Cardiac muscle cell (in vitro differentiated cells and primary cell): ENCODE measurements at regions not wholly inside any gene's neighbourhood (a gene's known extent, or its start where the extent isn't known, plus 50 kb on each side); places are given as distances from the start of the nearest gene placed in this dataset.

ENCODE experiments used
- DNase-seq, 2 donors: peaks; one replicate each; pipeline versions ENCODE4 v3.0.0 to v3.0.0-alpha.2; 2010 to 2017; ENCODE audit warnings: low read depth in 1 of 2, low spot score in 1 of 2
- H3K27ac ChIP-seq: fragments of 200-600 bp; sonication (generic); 2 replicates; pipeline ENCODE4 v1.5.1; 2016
- H3K27me3 ChIP-seq: fragments of 200-600 bp; sonication (generic); 2 replicates; pipeline ENCODE4 v1.6.0; 2016; ENCODE audit warnings: control low read depth
- H3K36me3 ChIP-seq: fragments of 200-600 bp; sonication (generic); 2 replicates; pipeline ENCODE4 v1.5.1; 2016; ENCODE audit warnings: control low read depth
- H3K4me1 ChIP-seq: fragments of 200-600 bp; sonication (generic); 2 replicates; pipeline ENCODE4 v1.8.1; 2017; ENCODE audit warnings: low read depth, mild to moderate bottlenecking, mixed run types
- H3K4me3 ChIP-seq: fragments of 200-600 bp; sonication (generic); 2 replicates; pipeline ENCODE4 v1.5.1; 2016; ENCODE audit warnings: mild to moderate bottlenecking
- H3K9me3 ChIP-seq: fragments of 200-600 bp; sonication (generic); 2 replicates; pipeline ENCODE4 v1.5.1; 2017; ENCODE audit warnings: low read depth, mild to moderate bottlenecking, control low read depth
- TF ChIP-seq, protein P1 (sequence below): IDR thresholded peaks from 2 replicates; pipeline ENCODE4 v1.5.1; 2012; ENCODE audit warnings: low read depth, mild to moderate bottlenecking, low read length

DNA sequence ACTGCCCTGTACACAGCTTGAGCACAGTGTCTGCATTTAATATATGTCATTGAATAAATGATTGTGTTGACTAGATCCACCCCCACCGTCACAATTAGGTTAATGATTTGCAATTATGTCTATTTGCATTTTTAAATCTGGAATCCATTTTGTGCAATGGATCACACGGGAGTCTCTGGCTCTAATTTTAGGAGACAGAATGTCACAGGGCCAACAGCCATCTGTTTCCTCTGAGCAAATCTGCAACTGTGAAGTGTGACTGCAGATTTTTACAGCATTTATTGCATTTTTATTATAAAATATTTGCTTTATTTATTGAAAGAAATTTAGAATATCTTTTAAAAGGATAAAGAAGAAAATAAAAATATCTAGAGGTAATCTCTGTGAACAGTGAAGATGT, 316.8 kb downstream of the HS3ST1 start:
- no peak for DNase-seq
- H3K27me3 ChIP-seq, result no peaks in the 10 kb centered on the region
- no peaks in the 10 kb centered on the region for H3K4me1 ChIP-seq
- TF ChIP-seq, protein P1, sequence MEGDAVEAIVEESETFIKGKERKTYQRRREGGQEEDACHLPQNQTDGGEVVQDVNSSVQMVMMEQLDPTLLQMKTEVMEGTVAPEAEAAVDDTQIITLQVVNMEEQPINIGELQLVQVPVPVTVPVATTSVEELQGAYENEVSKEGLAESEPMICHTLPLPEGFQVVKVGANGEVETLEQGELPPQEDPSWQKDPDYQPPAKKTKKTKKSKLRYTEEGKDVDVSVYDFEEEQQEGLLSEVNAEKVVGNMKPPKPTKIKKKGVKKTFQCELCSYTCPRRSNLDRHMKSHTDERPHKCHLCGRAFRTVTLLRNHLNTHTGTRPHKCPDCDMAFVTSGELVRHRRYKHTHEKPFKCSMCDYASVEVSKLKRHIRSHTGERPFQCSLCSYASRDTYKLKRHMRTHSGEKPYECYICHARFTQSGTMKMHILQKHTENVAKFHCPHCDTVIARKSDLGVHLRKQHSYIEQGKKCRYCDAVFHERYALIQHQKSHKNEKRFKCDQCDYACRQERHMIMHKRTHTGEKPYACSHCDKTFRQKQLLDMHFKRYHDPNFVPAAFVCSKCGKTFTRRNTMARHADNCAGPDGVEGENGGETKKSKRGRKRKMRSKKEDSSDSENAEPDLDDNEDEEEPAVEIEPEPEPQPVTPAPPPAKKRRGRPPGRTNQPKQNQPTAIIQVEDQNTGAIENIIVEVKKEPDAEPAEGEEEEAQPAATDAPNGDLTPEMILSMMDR, result no peak
- no peaks in the 10 kb centered on the region for H3K36me3 ChIP-seq
- H3K9me3 ChIP-seq, result no peaks in the 10 kb centered on the region
- H3K4me3 ChIP-seq, result no peak overlapping the region
- no peak overlapping the region for H3K27ac ChIP-seq

DNA sequence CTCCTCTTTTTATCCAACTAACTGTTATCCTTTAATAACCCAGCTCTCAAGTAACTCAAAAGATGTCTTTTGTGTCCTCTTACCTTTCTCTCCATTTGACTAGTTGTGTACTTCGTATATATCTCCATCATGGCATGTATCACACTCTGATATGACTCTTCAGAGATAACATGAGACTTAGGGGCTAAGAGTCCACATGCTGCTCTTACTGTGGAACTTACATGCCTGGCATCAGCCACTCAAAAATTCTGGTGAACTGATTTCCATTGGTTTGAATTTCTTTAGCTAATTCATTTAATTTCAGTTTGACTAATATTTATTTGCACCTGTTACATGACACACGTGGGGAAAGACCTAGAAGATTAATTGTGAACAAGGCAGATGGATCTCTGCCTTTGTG, 317.3 kb downstream of the HS3ST1 start:
- Histone ChIP-seq H3K36me3 (no peaks in the 10 kb centered on the region), H3K4me1 (no peaks in the 10 kb centered on the region), H3K27ac (no peak overlapping the region), H3K27me3 (no peaks in the 10 kb centered on the region), H3K4me3 (no peak overlapping the region), H3K9me3 (no peaks in the 10 kb centered on the region)
- DNase-seq, result no peak
- TF ChIP-seq, protein P1, result no peak

DNA sequence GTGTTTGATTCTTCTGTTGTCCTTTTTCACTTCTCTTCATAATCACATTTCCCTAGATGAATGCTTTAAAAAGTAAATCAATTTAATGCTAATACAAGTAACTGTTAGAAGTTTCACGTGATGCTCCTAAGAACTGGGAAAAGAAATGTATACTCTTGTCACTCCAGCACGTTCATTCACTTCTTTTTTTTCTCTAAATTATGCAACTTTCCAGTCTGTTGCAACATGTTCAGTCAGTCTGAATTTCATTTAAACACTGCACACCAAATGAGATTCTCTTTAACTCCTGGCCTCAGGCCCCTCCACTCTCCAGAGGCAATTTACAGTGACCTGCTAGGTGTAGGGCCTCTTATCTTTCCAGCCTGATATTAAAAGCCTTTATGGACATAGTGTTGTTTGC, 321.9 kb downstream of the HS3ST1 start:
- Histone ChIP-seq H3K27ac (no peak overlapping the region), H3K36me3 (no peaks in the 10 kb centered on the region), H3K27me3 (no peaks in the 10 kb centered on the region), H3K4me3 (no peak overlapping the region), H3K4me1 (no peaks in the 10 kb centered on the region), H3K9me3 (no peaks in the 10 kb centered on the region)
- peak in 1 of 2 donors; percentile 62 for DNase-seq
- TF ChIP-seq, protein P1, result no peak

DNA sequence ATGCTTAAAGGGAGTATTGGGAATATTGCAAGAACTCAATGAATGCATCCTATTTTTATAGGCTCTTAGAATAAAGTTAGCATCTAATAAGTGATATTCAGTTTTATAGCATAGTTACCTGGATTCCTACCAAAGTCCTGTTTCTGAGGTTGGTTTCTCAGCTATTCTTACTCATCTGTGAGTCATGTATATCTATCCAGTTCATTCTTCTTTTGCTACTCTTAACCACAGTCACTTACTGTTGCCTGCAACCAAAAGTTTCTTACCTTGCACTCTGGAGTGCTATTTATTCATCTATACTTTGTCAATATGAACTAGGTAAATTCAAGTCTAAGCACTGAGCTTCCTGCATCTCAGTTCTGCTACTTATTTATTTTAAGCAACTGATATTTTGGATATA, 322.5 kb downstream of the HS3ST1 start:
- no peaks in the 10 kb centered on the region for H3K36me3 ChIP-seq
- TF ChIP-seq, protein P1, result no peak
- H3K27ac ChIP-seq, result no peak overlapping the region
- no peaks in the 10 kb centered on the region for H3K9me3 ChIP-seq
- no peaks in the 10 kb centered on the region for H3K4me1 ChIP-seq
- no peak overlapping the region for H3K4me3 ChIP-seq
- no peaks in the 10 kb centered on the region for H3K27me3 ChIP-seq
- peak in 1 of 2 donors; percentile 23 for DNase-seq

DNA sequence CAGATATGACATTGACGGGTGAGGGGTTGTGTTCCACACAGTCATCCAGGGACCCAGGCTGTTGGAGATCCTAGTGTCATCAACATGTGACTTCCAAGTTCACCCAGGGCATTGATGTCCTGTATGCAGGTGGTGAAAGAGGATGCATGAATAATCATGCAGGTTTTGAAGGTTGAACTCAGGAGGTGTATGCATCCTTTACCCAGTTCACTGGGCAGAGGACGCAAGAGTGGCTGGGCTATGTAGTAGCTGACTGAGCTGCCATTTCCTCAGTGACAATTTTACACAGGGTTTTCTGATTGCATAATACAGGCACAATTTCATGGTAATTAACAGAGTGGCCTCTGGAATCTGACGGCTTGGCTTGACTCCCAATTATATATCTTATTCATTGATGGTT, 323.0 kb downstream of the HS3ST1 start:
- Histone ChIP-seq H3K4me3 (no peak overlapping the region), H3K27ac (no peak overlapping the region), H3K9me3 (no peaks in the 10 kb centered on the region), H3K27me3 (no peaks in the 10 kb centered on the region), H3K36me3 (no peaks in the 10 kb centered on the region), H3K4me1 (no peaks in the 10 kb centered on the region)
- TF ChIP-seq, protein P1, result no peak
- DNase-seq, result no peak

DNA sequence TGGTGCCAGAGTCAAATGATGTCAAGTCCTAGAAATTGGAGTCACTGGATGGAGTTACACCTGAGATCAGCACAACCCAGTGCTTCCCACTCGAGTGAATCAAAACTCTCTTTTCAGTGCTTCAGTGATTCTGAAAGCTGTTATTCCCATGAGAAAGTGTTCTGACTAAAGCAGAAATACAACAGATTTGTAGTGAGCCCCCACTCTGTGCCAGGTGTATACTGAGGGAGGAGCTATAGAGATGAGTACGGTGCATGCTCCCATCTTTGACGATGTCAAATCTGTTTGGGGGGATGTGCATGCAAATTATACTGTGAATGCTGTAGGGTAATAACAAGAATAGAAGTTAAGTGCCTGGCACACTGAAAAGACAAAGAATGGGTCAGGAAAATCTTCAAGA, 330.2 kb downstream of the HS3ST1 start:
- Histone ChIP-seq H3K4me1 (no peaks in the 10 kb centered on the region), H3K27ac (no peak overlapping the region), H3K27me3 (no peaks in the 10 kb centered on the region), H3K4me3 (no peak overlapping the region), H3K36me3 (no peaks in the 10 kb centered on the region), H3K9me3 (no peaks in the 10 kb centered on the region)
- DNase-seq, result no peak
- TF ChIP-seq, protein P1, result no peak
